WTC11 (cell line): ENCODE measurements at regions not wholly inside any gene's neighbourhood (a gene's known extent, or its start where the extent isn't known, plus 50 kb on each side); places are given as distances from the start of the nearest gene placed in this dataset.

Source experiments
- CREB1 ChIP-seq: sonication (generic); formaldehyde crosslinking; IDR thresholded peaks from 2 replicates; pipeline ENCODE4 v1.8.0; 2023; ENCODE audit warnings: mild to moderate bottlenecking, missing genetic modification reagents
- ESRRA ChIP-seq: sonication (generic); formaldehyde crosslinking; IDR thresholded peaks from 2 replicates; pipeline ENCODE4 v1.8.1; 2022; ENCODE audit warnings: mild to moderate bottlenecking, missing genetic modification reagents, borderline replicate concordance
- KAT7 ChIP-seq: sonication (generic); formaldehyde crosslinking; IDR thresholded peaks from 2 replicates; pipeline ENCODE4 v1.8.1; 2023; ENCODE audit warnings: missing genetic modification reagents, mild to moderate bottlenecking, borderline replicate concordance
- ZNF121 ChIP-seq: sonication (generic); formaldehyde crosslinking; IDR thresholded peaks from 2 replicates; pipeline ENCODE4 v1.8.0; 2023; ENCODE audit warnings: missing genetic modification reagents
- ZNF138 ChIP-seq: sonication (generic); formaldehyde crosslinking; conservative IDR thresholded peaks from 2 replicates; pipeline ENCODE4 v1.8.1; 2022; ENCODE audit warnings: mild to moderate bottlenecking, moderate library complexity, missing genetic modification reagents
- TF ChIP-seq, protein P1 (sequence below): fragments of 200-600 bp; IDR thresholded peaks from 2 replicates; pipeline ENCODE4 v1.8.0; 2022; ENCODE audit warnings: antibody characterized with exemption
- TF ChIP-seq, protein P2 (sequence below): sonication (generic); formaldehyde crosslinking; IDR thresholded peaks from 2 replicates; pipeline ENCODE4 v1.8.1; 2023; ENCODE audit warnings: mild to moderate bottlenecking, missing genetic modification reagents, moderate library complexity
- TF ChIP-seq, protein P3 (sequence below): sonication (generic); formaldehyde crosslinking; IDR thresholded peaks from 2 replicates; pipeline ENCODE4 v1.8.1; 2023; ENCODE audit warnings: mild to moderate bottlenecking, missing genetic modification reagents

DNA sequence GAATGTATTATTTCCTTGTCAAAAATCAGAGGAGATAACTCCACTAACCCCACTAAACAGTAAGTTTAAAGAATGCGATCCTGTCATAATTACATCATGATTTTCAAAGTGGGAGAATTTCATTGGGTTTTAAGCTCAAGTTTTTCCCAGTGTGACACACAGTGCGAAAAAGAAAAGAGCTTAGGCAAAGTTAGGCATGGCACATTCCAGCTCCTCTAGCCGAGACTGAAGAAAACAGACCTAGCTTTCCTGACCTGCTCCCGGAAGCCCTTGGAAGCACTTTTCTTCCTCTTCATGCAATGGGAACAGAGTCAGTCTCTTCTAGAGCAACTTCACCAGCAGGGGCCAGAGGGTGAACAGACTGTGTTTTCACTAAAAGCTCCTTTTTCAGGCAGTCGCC lies 76.6 kb upstream of the AKIP1 start:
- no peak for TF ChIP-seq ESRRA (CRISPR knock-in tag)
- TF ChIP-seq, protein P1, sequence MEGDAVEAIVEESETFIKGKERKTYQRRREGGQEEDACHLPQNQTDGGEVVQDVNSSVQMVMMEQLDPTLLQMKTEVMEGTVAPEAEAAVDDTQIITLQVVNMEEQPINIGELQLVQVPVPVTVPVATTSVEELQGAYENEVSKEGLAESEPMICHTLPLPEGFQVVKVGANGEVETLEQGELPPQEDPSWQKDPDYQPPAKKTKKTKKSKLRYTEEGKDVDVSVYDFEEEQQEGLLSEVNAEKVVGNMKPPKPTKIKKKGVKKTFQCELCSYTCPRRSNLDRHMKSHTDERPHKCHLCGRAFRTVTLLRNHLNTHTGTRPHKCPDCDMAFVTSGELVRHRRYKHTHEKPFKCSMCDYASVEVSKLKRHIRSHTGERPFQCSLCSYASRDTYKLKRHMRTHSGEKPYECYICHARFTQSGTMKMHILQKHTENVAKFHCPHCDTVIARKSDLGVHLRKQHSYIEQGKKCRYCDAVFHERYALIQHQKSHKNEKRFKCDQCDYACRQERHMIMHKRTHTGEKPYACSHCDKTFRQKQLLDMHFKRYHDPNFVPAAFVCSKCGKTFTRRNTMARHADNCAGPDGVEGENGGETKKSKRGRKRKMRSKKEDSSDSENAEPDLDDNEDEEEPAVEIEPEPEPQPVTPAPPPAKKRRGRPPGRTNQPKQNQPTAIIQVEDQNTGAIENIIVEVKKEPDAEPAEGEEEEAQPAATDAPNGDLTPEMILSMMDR: no peak
- no peak for TF ChIP-seq ZNF138 (CRISPR knock-in tag)
- TF ChIP-seq ZNF121 (CRISPR knock-in tag): no peak
- TF ChIP-seq, protein P2, sequence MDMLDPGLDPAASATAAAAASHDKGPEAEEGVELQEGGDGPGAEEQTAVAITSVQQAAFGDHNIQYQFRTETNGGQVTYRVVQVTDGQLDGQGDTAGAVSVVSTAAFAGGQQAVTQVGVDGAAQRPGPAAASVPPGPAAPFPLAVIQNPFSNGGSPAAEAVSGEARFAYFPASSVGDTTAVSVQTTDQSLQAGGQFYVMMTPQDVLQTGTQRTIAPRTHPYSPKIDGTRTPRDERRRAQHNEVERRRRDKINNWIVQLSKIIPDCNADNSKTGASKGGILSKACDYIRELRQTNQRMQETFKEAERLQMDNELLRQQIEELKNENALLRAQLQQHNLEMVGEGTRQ (CRISPR knock-in tag): no peak
- TF ChIP-seq CREB1: no peak
- TF ChIP-seq, protein P3, sequence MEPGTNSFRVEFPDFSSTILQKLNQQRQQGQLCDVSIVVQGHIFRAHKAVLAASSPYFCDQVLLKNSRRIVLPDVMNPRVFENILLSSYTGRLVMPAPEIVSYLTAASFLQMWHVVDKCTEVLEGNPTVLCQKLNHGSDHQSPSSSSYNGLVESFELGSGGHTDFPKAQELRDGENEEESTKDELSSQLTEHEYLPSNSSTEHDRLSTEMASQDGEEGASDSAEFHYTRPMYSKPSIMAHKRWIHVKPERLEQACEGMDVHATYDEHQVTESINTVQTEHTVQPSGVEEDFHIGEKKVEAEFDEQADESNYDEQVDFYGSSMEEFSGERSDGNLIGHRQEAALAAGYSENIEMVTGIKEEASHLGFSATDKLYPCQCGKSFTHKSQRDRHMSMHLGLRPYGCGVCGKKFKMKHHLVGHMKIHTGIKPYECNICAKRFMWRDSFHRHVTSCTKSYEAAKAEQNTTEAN (CRISPR knock-in tag): no peak
- no peak for TF ChIP-seq KAT7 (CRISPR knock-in tag)
